Body of pancreas (tissue), 4 donors: ENCODE measurements at regions not wholly inside any gene's neighbourhood (a gene's known extent, or its start where the extent isn't known, plus 50 kb on each side); places are given as distances from the start of the nearest gene placed in this dataset.

Source experiments
- CTCF ChIP-seq, 7 experiments: fragments of 450-650 bp in 4 of 7; fragments of 200-600 bp in 3 of 7; sonication (generic) in 3 of 7; IDR thresholded peaks; one replicate each; pipeline ENCODE4 v1.5.1; 2016 to 2019; ENCODE audit warnings: antibody characterized with exemption in 7 of 7
- POLR2A ChIP-seq, 3 donors: fragments of 450-650 bp; IDR thresholded peaks; one replicate each; pipeline ENCODE4 v1.6.1; 2016; ENCODE audit warnings: antibody characterized with exemption in 3 of 3, mild to moderate bottlenecking in 2 of 3

- no peak for TF ChIP-seq POLR2A (IDR thresholded peaks at IDR 0.05)
- TF ChIP-seq CTCF (IDR thresholded peaks at IDR 0.05), result no peak
Measured at GRCh38 chr7:17230099-17230807, 68.2 kb upstream of the AHR start.
